ENCODE measurements at regions not wholly inside any gene's neighbourhood (a gene's known extent, or its start where the extent isn't known, plus 50 kb on each side); places are given as distances from the start of the nearest gene placed in this dataset.
A peak's percentile ranks its signal among the peaks of the same experiment; 100 is the strongest.

DNA sequence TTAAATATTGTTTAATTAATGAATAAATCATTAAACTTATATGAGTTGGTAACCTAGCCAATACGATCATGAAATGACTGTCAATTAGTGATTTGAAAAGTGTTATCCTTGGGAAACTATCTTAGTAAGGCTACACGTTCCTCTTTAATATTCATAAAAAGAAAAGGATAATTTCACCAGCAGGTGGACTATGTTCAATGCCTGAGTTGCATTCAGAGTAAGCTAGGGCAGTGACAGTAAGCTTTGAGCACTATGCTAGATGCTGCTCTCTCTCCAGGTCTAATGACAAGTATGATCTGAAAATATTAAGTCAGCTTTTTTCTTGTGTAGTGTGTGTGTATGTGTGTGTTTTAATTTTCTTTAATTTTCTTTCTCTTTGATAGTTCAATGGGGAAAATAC lies 486.3 kb upstream of the PCDH15 start:
- H3K14ac ChIP-seq (ENCODE audit: low read length), result no peak overlapping the region
- WGBS (ENCODE audit: extremely low coverage, insufficient coverage, insufficient read length), result no CpG with 5 or more reads among the region's 2 CpGs
- H3K27ac ChIP-seq (ENCODE audit: low read depth, low read length), result no peak overlapping the region

GRCh38 chr10:55283031-55283430 lies 482.0 kb upstream of the PCDH15 start:
- H2AK5ac ChIP-seq (ENCODE audit: low read length), result no peak overlapping the region
- H3K4me2 ChIP-seq (ENCODE audit: low read length), result no peak overlapping the region
- no peak overlapping the region for H3K14ac ChIP-seq (ENCODE audit: low read length)
- no peak overlapping the region for H3K23ac ChIP-seq (ENCODE audit: low read length)
- no peak overlapping the region for H4K8ac ChIP-seq (ENCODE audit: low read depth, low read length)
- no peak overlapping the region for H2BK5ac ChIP-seq (ENCODE audit: low read depth, low read length, poor library complexity)
- WGBS (ENCODE audit: extremely low coverage, insufficient coverage, insufficient read length), result no CpG with 5 or more reads among the region's 5 CpGs
- no peaks in the 10 kb centered on the region for H3K9me3 ChIP-seq (ENCODE audit: insufficient read depth, low read depth, low read length)
- no peaks in the 10 kb centered on the region for H3K36me3 ChIP-seq (ENCODE audit: control insufficient read depth in 1 of 2, insufficient read depth in 2 of 2, low read length in 2 of 2)
- DNase-seq, result peak in 1 of 2 donors; percentile 1
- no peak overlapping the region for H3K4me3 ChIP-seq (ENCODE audit: low read depth, low read length)
- no peak overlapping the region for H2AFZ ChIP-seq (ENCODE audit: insufficient read depth, low read length, poor library complexity)
- no peak overlapping the region for H4K91ac ChIP-seq (ENCODE audit: low read depth, low read length)
- no peaks in the 10 kb centered on the region for H3K79me2 ChIP-seq (ENCODE audit: control insufficient read depth, insufficient read depth, low read length, poor library complexity)
- no peaks in the 10 kb centered on the region for H3K27me3 ChIP-seq (ENCODE audit: insufficient read depth, low read length)
- no peak overlapping the region for H2BK12ac ChIP-seq (ENCODE audit: low read length)
- H3K79me1 ChIP-seq (ENCODE audit: low read length), result no peaks in the 10 kb centered on the region
- no peak overlapping the region for H2BK120ac ChIP-seq (ENCODE audit: insufficient read depth, low read length, poor library complexity)
- H3K18ac ChIP-seq (ENCODE audit: low read length), result no peak overlapping the region
- H3K9ac ChIP-seq (ENCODE audit: low read length), result no peak overlapping the region
- no peak overlapping the region for H3K27ac ChIP-seq (ENCODE audit: low read depth, low read length)
- no peak overlapping the region for H3K4ac ChIP-seq (ENCODE audit: low read depth, low read length)
- no peak overlapping the region for H4K12ac ChIP-seq (ENCODE audit: low read depth, low read length)
- no peaks in the 10 kb centered on the region for H3K4me1 ChIP-seq (ENCODE audit: control insufficient read depth in 1 of 2, insufficient read depth in 2 of 2, low read length in 2 of 2)

More for the DNA sequence above, 486.3 kb upstream of the PCDH15 start:
- H3K23ac ChIP-seq (ENCODE audit: low read length), result no peak overlapping the region
- H3K79me2 ChIP-seq (ENCODE audit: control insufficient read depth, insufficient read depth, low read length, poor library complexity), result no peaks in the 10 kb centered on the region
- H3K9me3 ChIP-seq (ENCODE audit: insufficient read depth, low read depth, low read length), result no peaks in the 10 kb centered on the region
- no peak for DNase-seq
- no peak overlapping the region for H3K9ac ChIP-seq (ENCODE audit: low read length)
- no peaks in the 10 kb centered on the region for H3K27me3 ChIP-seq (ENCODE audit: insufficient read depth, low read length)
- no peaks in the 10 kb centered on the region for H3K4me1 ChIP-seq (ENCODE audit: control insufficient read depth in 1 of 2, insufficient read depth in 2 of 2, low read length in 2 of 2)
- H3K18ac ChIP-seq (ENCODE audit: low read length), result no peak overlapping the region
- no peaks in the 10 kb centered on the region for H3K79me1 ChIP-seq (ENCODE audit: low read length)
- H2BK120ac ChIP-seq (ENCODE audit: insufficient read depth, low read length, poor library complexity), result no peak overlapping the region
- no peak overlapping the region for H4K12ac ChIP-seq (ENCODE audit: low read depth, low read length)
- no peak overlapping the region for H3K4ac ChIP-seq (ENCODE audit: low read depth, low read length)
- H3K4me3 ChIP-seq (ENCODE audit: low read depth, low read length), result no peak overlapping the region
- H4K91ac ChIP-seq (ENCODE audit: low read depth, low read length), result no peak overlapping the region
- H4K8ac ChIP-seq (ENCODE audit: low read depth, low read length), result no peak overlapping the region
- no peaks in the 10 kb centered on the region for H3K36me3 ChIP-seq (ENCODE audit: control insufficient read depth in 1 of 2, insufficient read depth in 2 of 2, low read length in 2 of 2)
- no peak overlapping the region for H3K4me2 ChIP-seq (ENCODE audit: low read length)
- H2AFZ ChIP-seq (ENCODE audit: insufficient read depth, low read length, poor library complexity), result no peak overlapping the region
- H2AK5ac ChIP-seq (ENCODE audit: low read length), result no peak overlapping the region
- no peak overlapping the region for H2BK12ac ChIP-seq (ENCODE audit: low read length)
- no peak overlapping the region for H2BK5ac ChIP-seq (ENCODE audit: low read depth, low read length, poor library complexity)

DNA sequence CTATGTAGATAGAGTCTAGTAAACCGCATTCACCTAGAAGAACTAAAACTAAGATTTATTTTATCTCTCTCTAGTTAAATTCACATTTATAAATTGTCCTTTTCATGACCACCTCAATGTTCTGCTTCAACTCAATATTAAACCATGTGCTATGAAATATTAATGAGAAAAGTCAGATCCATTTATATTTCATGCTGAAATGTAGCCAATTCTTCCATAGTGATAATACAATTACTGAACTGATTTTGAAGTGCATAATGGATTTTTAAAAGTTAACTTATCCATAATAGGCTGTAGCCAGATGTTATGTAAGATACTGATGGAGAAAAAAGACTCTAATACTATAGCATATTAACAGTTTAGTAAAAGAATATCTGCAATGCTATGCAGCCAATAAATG lies 479.7 kb upstream of the PCDH15 start:
- H3K4me3 ChIP-seq (ENCODE audit: low read depth, low read length), result no peak overlapping the region
- no peak overlapping the region for H3K18ac ChIP-seq (ENCODE audit: low read length)
- H3K14ac ChIP-seq (ENCODE audit: low read length), result no peak overlapping the region
- no CpG with 5 or more reads among the region's 1 CpG for WGBS (ENCODE audit: extremely low coverage, insufficient coverage, insufficient read length)
- H3K4me1 ChIP-seq (ENCODE audit: control insufficient read depth in 1 of 2, insufficient read depth in 2 of 2, low read length in 2 of 2), result no peaks in the 10 kb centered on the region
- no peak overlapping the region for H3K9ac ChIP-seq (ENCODE audit: low read length)
- no peak overlapping the region for H2AFZ ChIP-seq (ENCODE audit: insufficient read depth, low read length, poor library complexity)
- H3K79me1 ChIP-seq (ENCODE audit: low read length), result no peaks in the 10 kb centered on the region
- no peaks in the 10 kb centered on the region for H3K36me3 ChIP-seq (ENCODE audit: control insufficient read depth in 1 of 2, insufficient read depth in 2 of 2, low read length in 2 of 2)
- H3K79me2 ChIP-seq (ENCODE audit: control insufficient read depth, insufficient read depth, low read length, poor library complexity), result no peaks in the 10 kb centered on the region
- H3K27ac ChIP-seq (ENCODE audit: low read depth, low read length), result no peak overlapping the region
- no peak overlapping the region for H4K91ac ChIP-seq (ENCODE audit: low read depth, low read length)
- no peak overlapping the region for H3K4ac ChIP-seq (ENCODE audit: low read depth, low read length)
- no peak overlapping the region for H2BK5ac ChIP-seq (ENCODE audit: low read depth, low read length, poor library complexity)
- H3K27me3 ChIP-seq (ENCODE audit: insufficient read depth, low read length), result no peaks in the 10 kb centered on the region
- DNase-seq, result no peak
- no peak overlapping the region for H3K23ac ChIP-seq (ENCODE audit: low read length)
- H2BK12ac ChIP-seq (ENCODE audit: low read length), result no peak overlapping the region
- no peaks in the 10 kb centered on the region for H3K9me3 ChIP-seq (ENCODE audit: insufficient read depth, low read depth, low read length)
- H2BK120ac ChIP-seq (ENCODE audit: insufficient read depth, low read length, poor library complexity), result no peak overlapping the region
- no peak overlapping the region for H4K8ac ChIP-seq (ENCODE audit: low read depth, low read length)
- H3K4me2 ChIP-seq (ENCODE audit: low read length), result no peak overlapping the region
- no peak overlapping the region for H4K12ac ChIP-seq (ENCODE audit: low read depth, low read length)
- H2AK5ac ChIP-seq (ENCODE audit: low read length), result no peak overlapping the region

GRCh38 chr10:55277549-55277948 lies 476.5 kb upstream of the PCDH15 start:
- Histone ChIP-seq H3K4me3 (ENCODE audit: low read depth, low read length) (no peak overlapping the region), H4K8ac (ENCODE audit: low read depth, low read length) (no peak overlapping the region), H3K79me2 (ENCODE audit: control insufficient read depth, insufficient read depth, low read length, poor library complexity) (no peaks in the 10 kb centered on the region), H3K27ac (ENCODE audit: low read depth, low read length) (no peak overlapping the region), H3K14ac (ENCODE audit: low read length) (no peak overlapping the region), H2AK5ac (ENCODE audit: low read length) (no peak overlapping the region), H4K91ac (ENCODE audit: low read depth, low read length) (no peak overlapping the region), H2BK12ac (ENCODE audit: low read length) (no peak overlapping the region), H4K12ac (ENCODE audit: low read depth, low read length) (no peak overlapping the region), H3K23ac (ENCODE audit: low read length) (no peak overlapping the region), H3K36me3 (ENCODE audit: control insufficient read depth in 1 of 2, insufficient read depth in 2 of 2, low read length in 2 of 2) (no peaks in the 10 kb centered on the region), H3K4me1 (ENCODE audit: control insufficient read depth in 1 of 2, insufficient read depth in 2 of 2, low read length in 2 of 2) (no peaks in the 10 kb centered on the region), H3K18ac (ENCODE audit: low read length) (no peak overlapping the region), H3K4ac (ENCODE audit: low read depth, low read length) (no peak overlapping the region), H2AFZ (ENCODE audit: insufficient read depth, low read length, poor library complexity) (no peak overlapping the region), H3K9ac (ENCODE audit: low read length) (no peak overlapping the region), H3K27me3 (ENCODE audit: insufficient read depth, low read length) (no peaks in the 10 kb centered on the region), H3K79me1 (ENCODE audit: low read length) (no peaks in the 10 kb centered on the region), H3K4me2 (ENCODE audit: low read length) (no peak overlapping the region), H2BK5ac (ENCODE audit: low read depth, low read length, poor library complexity) (no peak overlapping the region), H2BK120ac (ENCODE audit: insufficient read depth, low read length, poor library complexity) (no peak overlapping the region), H3K9me3 (ENCODE audit: insufficient read depth, low read depth, low read length) (no peaks in the 10 kb centered on the region)
- WGBS (ENCODE audit: extremely low coverage, insufficient coverage, insufficient read length), result no CpG with 5 or more reads among the region's 2 CpGs
- DNase-seq, result no peak

Data from trophoblast cell (in vitro differentiated cells and primary cell).